IMR-90 (cell line): ENCODE measurements at regions not wholly inside any gene's neighbourhood (a gene's known extent, or its start where the extent isn't known, plus 50 kb on each side); places are given as distances from the start of the nearest gene placed in this dataset.
"Not testable (repeated sequence)": the region's sequence is repeated elsewhere in the genome, so short reads cannot be mapped to it uniquely, and the experiment has no call there.

Experiments used
- ATAC-seq: fragments of 200-7000 bp; cut with Tn5 transposase; 2 replicates; pipeline ENCODE4 v1.9.1; 2020; ENCODE audit warnings: low read depth, mild to moderate bottlenecking, moderate library complexity
- BruUV-seq: library from RNA; stranded (reverse); fragments of 400-500 nt; replicated peaks from 2 replicates; lab custom pipeline; 2021; lab: Mats Ljungman, UMichigan
- CTCF ChIA-PET: fragments of 300-600 bp; formaldehyde crosslinking; extraction: SDS; loops from one replicate; lab custom pipeline; 2021; ENCODE audit warnings: antibody characterized with exemption; lab: Yijun Ruan, JAX
- POLR2A ChIA-PET: fragments of 300-600 bp; sonication (Branson Sonifier 250); formaldehyde crosslinking; loops from one replicate; lab custom pipeline; 2022; ENCODE audit warnings: antibody characterized with exemption; ENCODE audit not compliant: unreplicated experiment; lab: Charles Lee
- DNase-seq: peaks from one replicate; pipeline ENCODE4 v3.0.0; 2013
- H2AFZ ChIP-seq: replicated peaks from 2 replicates; pipeline ENCODE3; 2013; ENCODE audit warnings: low read length, mild to moderate bottlenecking; ENCODE audit not compliant: poor library complexity
- H2AK5ac ChIP-seq: 2 replicates; pipeline ENCODE4 v1.6.1; 2013; ENCODE audit warnings: low read depth, low read length, inconsistent platforms
- H2AK9ac ChIP-seq: replicated peaks from 2 replicates; pipeline ENCODE3; 2013; ENCODE audit warnings: mild to moderate bottlenecking, low read depth, low read length, moderate library complexity; ENCODE audit not compliant: poor library complexity
- H2BK120ac ChIP-seq: 2 replicates; pipeline ENCODE4 v1.6.1; 2013; ENCODE audit warnings: low read depth, low read length, inconsistent platforms
- H2BK15ac ChIP-seq: 3 replicates; pipeline ENCODE4 v1.6.1; 2013; ENCODE audit warnings: low read depth, low read length, inconsistent platforms
- H2BK20ac ChIP-seq: 2 replicates; pipeline ENCODE4 v1.6.1; 2013; ENCODE audit warnings: low read depth, mild to moderate bottlenecking, inconsistent platforms, low read length, moderate library complexity
- H2BK5ac ChIP-seq: 2 replicates; pipeline ENCODE4 v1.6.1; 2013; ENCODE audit warnings: mild to moderate bottlenecking, low read depth, low read length, inconsistent platforms; ENCODE audit not compliant: poor library complexity, severe bottlenecking
- H3K14ac ChIP-seq: replicated peaks from 2 replicates; pipeline ENCODE4 v1.6.1; 2013; ENCODE audit warnings: low read depth, low read length, inconsistent platforms
- H3K18ac ChIP-seq: 2 replicates; pipeline ENCODE4 v1.6.1; 2013; ENCODE audit warnings: low read depth, low read length, control low read depth
- H3K23ac ChIP-seq: 2 replicates; pipeline ENCODE4 v1.6.1; 2013; ENCODE audit warnings: low read depth, low read length, inconsistent platforms
- H3K27ac ChIP-seq: 2 replicates; pipeline ENCODE4 v1.5.1; 2013; ENCODE audit warnings: mild to moderate bottlenecking, control low read depth, low read length; ENCODE audit not compliant: insufficient read depth
- H3K27me3 ChIP-seq: 2 replicates; pipeline ENCODE4 v1.6.1; 2013; ENCODE audit warnings: low read length; ENCODE audit not compliant: control insufficient read depth, insufficient read depth
- H3K36me3 ChIP-seq: 2 replicates; pipeline ENCODE4 v1.6.1; 2013; ENCODE audit warnings: low read length, mixed read lengths; ENCODE audit not compliant: control insufficient read depth, insufficient read depth
- H3K4ac ChIP-seq: 2 replicates; pipeline ENCODE4 v1.6.1; 2013; ENCODE audit warnings: low read depth, low read length, inconsistent platforms
- H3K4me1 ChIP-seq: 2 replicates; pipeline ENCODE4 v1.6.1; 2013; ENCODE audit warnings: low read length, mixed read lengths; ENCODE audit not compliant: control insufficient read depth, insufficient read depth
- H3K4me2 ChIP-seq: 2 replicates; pipeline ENCODE4 v1.6.1; 2013; ENCODE audit warnings: low read depth, mild to moderate bottlenecking, control low read depth, low read length, moderate library complexity
- H3K4me3 ChIP-seq: 2 replicates; pipeline ENCODE4 v1.5.1; 2013; ENCODE audit warnings: low read depth, mild to moderate bottlenecking, control low read depth, low read length, moderate library complexity; ENCODE audit not compliant: insufficient read depth
- H3K56ac ChIP-seq: 2 replicates; pipeline ENCODE4 v1.6.1; 2013; ENCODE audit warnings: low read length, inconsistent platforms; ENCODE audit not compliant: insufficient read depth; ENCODE audit errors: extremely low read depth
- H3K79me1 ChIP-seq, 2 experiments: 2 replicates each; pipeline ENCODE4 v1.6.1; 2013; ENCODE audit warnings: low read length in 2 of 2, inconsistent platforms in 1 of 2, low read depth in 1 of 2
- H3K9ac ChIP-seq: 2 replicates; pipeline ENCODE4 v1.6.1; 2013; ENCODE audit warnings: low read depth, low read length, control low read depth
- H3K9me1 ChIP-seq: 2 replicates; pipeline ENCODE4 v1.6.1; 2013; ENCODE audit warnings: low read length, inconsistent platforms; ENCODE audit not compliant: insufficient read depth
- H3K9me3 ChIP-seq: 2 replicates; pipeline ENCODE4 v1.6.1; 2013; ENCODE audit warnings: low read length; ENCODE audit not compliant: control insufficient read depth, insufficient read depth
- H4K20me1 ChIP-seq: 2 replicates; pipeline ENCODE4 v1.6.1; 2013; ENCODE audit warnings: low read length, inconsistent platforms; ENCODE audit not compliant: insufficient read depth
- H4K5ac ChIP-seq: 2 replicates; pipeline ENCODE4 v1.6.1; 2013; ENCODE audit warnings: mild to moderate bottlenecking, low read depth, low read length, control low read depth
- H4K8ac ChIP-seq, 2 experiments: 2 replicates each; pipeline ENCODE4 v1.6.1; 2013; ENCODE audit warnings: low read depth in 2 of 2, low read length in 2 of 2, control low read depth in 1 of 2, inconsistent platforms in 1 of 2
- H4K91ac ChIP-seq: 2 replicates; pipeline ENCODE4 v1.6.1; 2013; ENCODE audit warnings: low read depth, low read length, inconsistent platforms; ENCODE audit not compliant: insufficient read depth
- WGBS, 2 experiments: methylation state at CpG; one replicate each; pipeline versions ENCODE4 v1.1.5 to v1.1.7; 2013; ENCODE audit warnings: missing lambda C conversion rate in 2 of 2; ENCODE audit not compliant: insufficient read length in 1 of 2; ENCODE audit errors: extremely low coverage in 2 of 2; 5-methylcytosine and 5-hydroxymethylcytosine counted together
- dilution Hi-C: fragments of 300-500 bp; cut with HindIII; formaldehyde crosslinking; loops from one replicate; pipeline ENCODE4 v1.14.3; 2018; ENCODE audit warnings: low sequenced_read_pairs; ENCODE audit not compliant: unreplicated experiment
- in situ Hi-C: fragments of 300-500 bp; cut with MboI; formaldehyde crosslinking; loops from 3 replicates; pipeline ENCODE4 v1.14.3; 2019; ENCODE audit warnings: low sequenced_read_pairs, inconsistent platforms, mixed read lengths
- intact Hi-C: fragments of 100-400 bp; cut with micrococcal nuclease; formaldehyde crosslinking; loops from 2 replicates; pipeline ENCODE4 v1.10.0; 2022

GRCh38 chr10:38354410-38354809 lies 260.3 kb downstream of the ZNF37A start:
- no CpG with 5 or more reads among the region's 3 CpGs for WGBS, 2 experiments
- H3K4me3 ChIP-seq, H2BK5ac ChIP-seq, H2AK9ac ChIP-seq, H3K79me1 ChIP-seq, BruUV-seq, H3K56ac ChIP-seq, POLR2A ChIA-PET, H3K9ac ChIP-seq, H3K18ac ChIP-seq, H2BK15ac ChIP-seq, H4K8ac ChIP-seq, H3K9me1 ChIP-seq, H2BK120ac ChIP-seq, H3K4ac ChIP-seq, dilution Hi-C loops, H3K23ac ChIP-seq, intact Hi-C loops, CTCF ChIA-PET, H4K20me1 ChIP-seq, H3K4me1 ChIP-seq, DNase-seq, H4K5ac ChIP-seq, H3K36me3 ChIP-seq, H2AFZ ChIP-seq, H2AK5ac ChIP-seq, H4K91ac ChIP-seq, H3K4me2 ChIP-seq, H3K27me3 ChIP-seq, H3K14ac ChIP-seq, H2BK20ac ChIP-seq, H3K9me3 ChIP-seq, H3K27ac ChIP-seq, ATAC-seq: not testable (repeated sequence)
- in situ Hi-C loops, result loop anchor here (25.0 kb wide), 1 partner anchor 367 kb away; the partner anchor contains the start of gene ZNF25
